Skeletal muscle tissue (tissue), 3 donors: ENCODE measurements at regions not wholly inside any gene's neighbourhood (a gene's known extent, or its start where the extent isn't known, plus 50 kb on each side); places are given as distances from the start of the nearest gene placed in this dataset.

Source experiments
- H3K27ac ChIP-seq: one replicate; pipeline ENCODE4 v1.7.0; 2013; ENCODE audit warnings: mild to moderate bottlenecking, low read depth, low read length, inconsistent platforms
- H3K27me3 ChIP-seq, 3 donors: one replicate each; pipeline ENCODE4 v1.7.0; 2013; ENCODE audit warnings: low read length in 3 of 3; ENCODE audit not compliant: control insufficient read depth in 3 of 3, insufficient read depth in 3 of 3
- H3K36me3 ChIP-seq, 3 donors: one replicate each; pipeline ENCODE4 v1.7.0; 2013; ENCODE audit warnings: low read length in 3 of 3; ENCODE audit not compliant: control insufficient read depth in 3 of 3, insufficient read depth in 3 of 3
- H3K4me1 ChIP-seq, 3 donors: one replicate each; pipeline ENCODE4 v1.7.0; 2013; ENCODE audit warnings: low read length in 3 of 3, mild to moderate bottlenecking in 3 of 3; ENCODE audit not compliant: control insufficient read depth in 3 of 3, insufficient read depth in 3 of 3
- H3K4me3 ChIP-seq, 3 donors: one replicate each; pipeline ENCODE4 v1.7.0; 2013; ENCODE audit warnings: low read length in 3 of 3
- H3K9ac ChIP-seq, 3 donors: one replicate each; pipeline ENCODE4 v1.7.0; 2013; ENCODE audit warnings: low read length in 3 of 3, mild to moderate bottlenecking in 3 of 3, moderate library complexity in 2 of 3, low read depth in 1 of 3
- H3K9me3 ChIP-seq, 3 donors: one replicate each; pipeline ENCODE4 v1.7.0; 2013; ENCODE audit warnings: low read length in 3 of 3; ENCODE audit not compliant: control insufficient read depth in 3 of 3
- donor health status: Osteomylitis.

DNA sequence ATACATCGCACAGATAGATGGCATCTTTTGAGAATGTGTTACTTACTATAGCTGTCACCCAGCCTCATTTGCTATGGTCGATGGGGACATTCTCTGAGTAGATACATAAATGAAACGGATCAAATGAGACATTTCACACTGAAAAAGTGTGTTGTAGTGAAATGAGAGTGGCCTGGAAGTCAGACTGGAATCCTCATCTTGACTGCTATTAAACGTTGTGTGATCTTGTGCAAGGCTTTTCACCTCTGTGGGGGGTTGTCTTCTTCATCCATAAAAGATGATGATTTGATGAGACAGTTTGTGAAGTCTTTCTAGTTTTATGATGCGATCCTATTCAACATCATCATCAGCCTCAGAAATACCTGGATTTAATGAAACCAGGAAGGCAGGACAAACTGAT is 155.4 kb upstream of the MYO3A start:
- no peaks in the 10 kb centered on the region for H3K9me3 ChIP-seq
- H3K27me3 ChIP-seq: no peaks in the 10 kb centered on the region
- H3K36me3 ChIP-seq: no peaks in the 10 kb centered on the region
- H3K4me3 ChIP-seq: no peak overlapping the region
- H3K27ac ChIP-seq: no peak overlapping the region
- no peak overlapping the region for H3K9ac ChIP-seq
- H3K4me1 ChIP-seq: no peaks in the 10 kb centered on the region

DNA sequence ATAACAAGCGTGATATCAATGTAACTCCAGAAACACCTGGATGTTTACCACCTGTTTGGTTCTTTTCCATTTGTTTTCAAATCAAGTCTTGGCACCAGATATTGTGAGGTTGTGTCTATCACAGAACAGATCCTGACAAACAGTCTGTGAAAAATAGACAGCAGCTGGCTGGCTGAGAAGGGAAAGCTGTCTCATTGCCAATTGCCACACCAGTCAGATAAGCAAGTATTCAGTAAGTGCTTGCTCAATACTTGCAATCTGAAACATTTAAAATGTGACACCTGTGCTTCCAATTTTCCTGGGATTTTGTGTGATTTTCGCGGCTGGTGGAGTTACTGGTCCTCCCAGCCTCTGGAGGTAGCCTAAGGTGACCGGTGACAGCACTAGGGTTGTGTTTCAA is 147.9 kb upstream of the MYO3A start:
- Histone ChIP-seq H3K27me3 (no peaks in the 10 kb centered on the region), H3K27ac (no peak overlapping the region), H3K9ac (no peak overlapping the region), H3K4me1 (no peaks in the 10 kb centered on the region), H3K9me3 (no peaks in the 10 kb centered on the region), H3K4me3 (no peak overlapping the region), H3K36me3 (no peaks in the 10 kb centered on the region)

DNA sequence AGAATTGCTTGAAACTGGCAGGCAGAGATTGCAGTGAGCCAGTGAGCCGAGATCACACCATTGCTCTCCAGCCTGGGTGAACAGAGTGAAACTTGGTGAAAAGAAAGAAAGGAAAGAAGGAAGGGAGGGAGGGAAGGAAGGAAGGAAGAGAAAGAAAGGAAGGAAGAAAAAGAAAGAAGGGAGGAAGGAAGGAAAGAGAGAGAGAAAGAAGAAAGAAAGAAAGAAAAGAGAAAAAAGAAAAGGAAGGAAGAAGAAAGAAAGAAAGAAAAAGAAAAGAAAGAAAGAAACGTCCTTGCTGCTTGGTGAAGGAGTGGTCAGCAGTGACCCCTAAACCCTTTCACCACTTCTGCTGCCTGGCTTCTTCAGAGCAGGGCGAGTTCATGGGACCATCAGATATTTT is 147.1 kb upstream of the MYO3A start:
- H3K9ac ChIP-seq: no peak overlapping the region
- H3K27ac ChIP-seq: no peak overlapping the region
- no peaks in the 10 kb centered on the region for H3K9me3 ChIP-seq
- H3K4me3 ChIP-seq: no peak overlapping the region
- H3K4me1 ChIP-seq: no peaks in the 10 kb centered on the region
- no peaks in the 10 kb centered on the region for H3K36me3 ChIP-seq
- H3K27me3 ChIP-seq: no peaks in the 10 kb centered on the region

DNA sequence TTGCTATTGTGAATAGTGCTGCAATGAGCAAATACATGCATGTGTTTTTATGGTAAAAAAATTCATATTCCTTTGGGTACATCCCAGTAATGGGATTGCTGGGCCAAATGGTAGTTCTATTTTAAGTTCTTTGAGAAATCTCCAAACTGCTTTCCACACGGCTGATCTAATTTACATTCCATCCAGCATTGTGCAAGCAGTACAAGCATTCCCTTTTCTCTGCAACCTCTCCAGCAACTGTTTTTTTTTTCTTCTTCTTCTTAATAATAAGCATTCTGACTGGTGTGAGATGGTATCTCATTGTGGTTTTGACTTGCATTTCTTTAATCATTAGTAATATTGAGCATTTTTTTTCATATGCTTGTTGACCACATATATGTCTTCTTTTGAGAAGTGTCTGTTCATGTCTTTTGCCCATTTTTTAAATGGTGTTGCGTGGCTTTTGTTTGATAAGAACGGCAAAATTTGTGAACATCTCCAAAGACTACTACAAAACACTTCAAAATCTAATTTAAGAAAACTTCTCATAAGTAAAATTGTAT is 136.1 kb upstream of the MYO3A start:
- Histone ChIP-seq H3K36me3 (no peaks in the 10 kb centered on the region), H3K9me3 (no peaks in the 10 kb centered on the region), H3K4me1 (no peaks in the 10 kb centered on the region), H3K27me3 (no peaks in the 10 kb centered on the region), H3K9ac (no peak overlapping the region), H3K27ac (no peak overlapping the region), H3K4me3 (no peak overlapping the region)

DNA sequence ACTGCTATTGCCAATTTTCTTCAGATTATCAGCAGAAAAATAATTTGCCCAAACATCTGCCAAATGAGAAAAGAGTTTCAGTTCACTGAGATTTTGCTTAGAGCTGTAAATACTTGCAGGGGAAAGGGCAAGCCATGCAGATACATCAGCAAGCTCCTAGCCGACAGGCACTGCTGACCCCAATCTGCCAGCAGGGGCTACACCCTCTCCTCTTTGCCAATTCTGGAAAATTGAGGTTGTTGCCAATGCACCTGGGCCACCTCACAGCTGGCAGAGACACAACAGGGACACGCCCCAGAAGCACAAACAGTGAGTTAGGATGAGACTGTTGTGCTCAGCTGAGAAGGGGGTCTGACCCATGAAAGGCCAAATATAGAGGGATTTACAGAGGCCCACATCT is 129.5 kb upstream of the MYO3A start:
- no peak overlapping the region for H3K9ac ChIP-seq

DNA sequence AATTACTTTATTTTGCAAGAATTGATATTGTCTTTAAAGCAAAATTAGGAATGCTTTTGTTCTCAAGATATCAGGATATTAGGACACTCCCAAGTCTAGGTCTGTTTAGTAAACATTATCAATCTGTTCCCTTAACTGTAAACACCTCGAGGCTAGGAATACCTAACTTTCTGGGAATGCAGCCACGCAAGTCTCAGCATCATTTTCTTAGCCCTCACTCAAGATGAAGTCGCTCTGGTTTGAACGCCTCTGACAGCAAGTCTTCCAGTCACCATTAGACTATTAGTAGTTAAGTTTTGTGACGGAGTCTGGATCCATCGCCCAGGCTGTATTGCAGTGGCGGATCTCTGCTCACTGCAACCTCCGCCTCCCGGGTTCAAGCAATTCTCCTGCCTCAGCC is 128.0 kb upstream of the MYO3A start:
- Histone ChIP-seq H3K9ac (no peak overlapping the region), H3K4me1 (no peaks in the 10 kb centered on the region), H3K9me3 (no peaks in the 10 kb centered on the region), H3K4me3 (no peak overlapping the region), H3K27ac (no peak overlapping the region), H3K36me3 (no peaks in the 10 kb centered on the region), H3K27me3 (no peaks in the 10 kb centered on the region)

More for the DNA sequence above, 129.5 kb upstream of the MYO3A start:
- Histone ChIP-seq H3K27ac (no peak overlapping the region), H3K4me1 (no peaks in the 10 kb centered on the region), H3K36me3 (no peaks in the 10 kb centered on the region), H3K27me3 (no peaks in the 10 kb centered on the region), H3K9me3 (no peaks in the 10 kb centered on the region), H3K4me3 (no peak overlapping the region)

DNA sequence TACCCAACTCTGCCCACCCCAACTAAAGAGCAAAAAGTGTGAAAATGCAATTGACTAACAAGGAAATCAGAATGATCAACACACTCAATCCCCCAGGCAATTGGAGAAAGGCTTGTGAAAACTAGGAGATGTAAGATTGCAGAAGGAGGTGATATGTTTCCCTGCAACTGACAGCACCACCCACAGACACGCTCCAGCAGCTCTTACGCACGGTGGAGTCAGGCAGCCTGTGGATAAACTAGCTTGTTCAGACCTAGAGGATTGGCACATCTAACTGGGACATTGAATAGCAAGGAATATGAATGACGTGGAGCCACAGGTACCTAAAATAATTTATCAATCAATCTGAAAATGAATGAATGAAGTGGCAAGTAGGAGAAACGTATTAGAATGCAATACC is 125.7 kb upstream of the MYO3A start:
- Histone ChIP-seq H3K4me3 (no peak overlapping the region), H3K27me3 (no peaks in the 10 kb centered on the region), H3K9ac (no peak overlapping the region), H3K27ac (no peak overlapping the region), H3K9me3 (no peaks in the 10 kb centered on the region), H3K4me1 (no peaks in the 10 kb centered on the region), H3K36me3 (no peaks in the 10 kb centered on the region)

DNA sequence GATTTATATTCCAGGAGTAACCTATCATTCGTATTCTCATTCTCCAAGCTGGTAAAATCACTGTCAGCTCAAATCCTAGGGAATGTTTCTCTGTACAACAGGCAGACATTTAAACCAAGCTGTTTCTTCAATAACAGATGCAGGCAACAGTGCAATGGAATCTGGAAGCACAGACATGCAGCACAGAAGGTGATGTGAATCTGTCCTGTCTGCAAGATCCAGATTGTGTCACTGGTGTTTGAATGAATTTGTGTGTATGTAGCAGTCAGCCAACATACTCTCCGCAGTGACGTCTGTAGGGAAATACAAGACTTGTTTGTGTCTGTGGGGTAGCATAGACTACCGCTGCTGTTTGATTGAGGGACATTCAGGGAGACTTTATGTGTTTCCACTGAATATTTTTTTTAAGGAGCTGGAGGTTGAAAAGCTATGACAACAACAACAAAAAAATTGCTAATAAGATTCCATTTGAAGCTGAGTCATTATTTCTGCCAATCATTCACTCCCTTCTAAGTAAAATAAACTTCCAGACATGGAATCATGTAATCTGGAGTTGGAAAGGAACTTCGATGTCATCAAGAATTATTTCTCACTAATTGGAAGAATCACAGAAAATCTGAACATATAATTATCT is 122.9 kb upstream of the MYO3A start:
- no peaks in the 10 kb centered on the region for H3K9me3 ChIP-seq
- H3K36me3 ChIP-seq: no peaks in the 10 kb centered on the region
- no peak overlapping the region for H3K4me3 ChIP-seq
- no peaks in the 10 kb centered on the region for H3K27me3 ChIP-seq
- no peak overlapping the region for H3K9ac ChIP-seq
- no peak overlapping the region for H3K27ac ChIP-seq
- no peaks in the 10 kb centered on the region for H3K4me1 ChIP-seq

DNA sequence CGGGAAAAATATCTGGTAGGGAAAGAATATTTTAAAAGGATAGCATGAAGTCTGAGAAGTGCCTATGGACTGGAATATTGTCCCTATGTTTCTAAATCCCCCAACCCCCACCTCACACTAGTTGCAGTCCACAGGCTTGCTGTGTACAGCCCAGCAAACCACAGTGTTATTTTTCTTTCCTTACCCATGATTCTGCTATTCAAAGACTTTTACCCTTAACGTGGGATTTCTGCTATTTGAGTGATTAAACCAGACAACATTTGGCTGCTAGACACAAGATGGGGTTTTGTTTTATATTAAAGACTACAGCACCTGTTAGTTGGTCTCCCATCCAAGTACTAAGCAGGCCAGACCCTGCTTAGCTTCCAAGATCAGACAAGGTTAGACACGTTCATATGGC is 120.5 kb upstream of the MYO3A start:
- H3K27ac ChIP-seq: no peak overlapping the region
- H3K4me1 ChIP-seq: no peaks in the 10 kb centered on the region
- no peaks in the 10 kb centered on the region for H3K27me3 ChIP-seq
- H3K9ac ChIP-seq: no peak overlapping the region
- H3K4me3 ChIP-seq: no peak overlapping the region
- H3K9me3 ChIP-seq: no peaks in the 10 kb centered on the region
- H3K36me3 ChIP-seq: no peaks in the 10 kb centered on the region

DNA sequence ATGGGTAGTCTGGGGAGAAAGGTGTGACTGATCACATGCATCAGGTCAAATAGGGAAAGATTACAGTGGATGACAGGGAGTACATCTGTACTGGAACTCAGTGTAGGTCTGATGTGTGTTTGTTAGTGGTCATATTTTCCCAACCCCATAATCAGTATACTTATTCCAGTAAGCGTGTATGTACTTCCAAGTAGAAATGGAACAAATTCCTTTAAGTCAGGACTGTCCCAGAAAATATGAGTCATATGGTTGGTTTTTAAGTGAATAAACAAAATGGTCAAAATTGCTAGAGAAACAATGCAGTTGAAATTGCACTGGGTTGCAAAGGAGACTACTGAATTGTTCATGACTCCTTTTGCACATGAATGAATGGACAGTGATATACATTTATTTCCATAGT is 118.8 kb upstream of the MYO3A start:
- H3K4me1 ChIP-seq: no peaks in the 10 kb centered on the region
- no peaks in the 10 kb centered on the region for H3K9me3 ChIP-seq
- H3K27me3 ChIP-seq: no peaks in the 10 kb centered on the region
- no peak overlapping the region for H3K4me3 ChIP-seq
- no peak overlapping the region for H3K27ac ChIP-seq
- no peaks in the 10 kb centered on the region for H3K36me3 ChIP-seq
- no peak overlapping the region for H3K9ac ChIP-seq
